Mucosa of descending colon (tissue), 3 donors: ENCODE measurements at regions not wholly inside any gene's neighbourhood (a gene's known extent, or its start where the extent isn't known, plus 50 kb on each side); places are given as distances from the start of the nearest gene placed in this dataset.

Source experiments
- ATAC-seq: fragments of 200-7000 bp; cut with Tn5 transposase; one replicate; pipeline ENCODE4 v1.9.1; 2020; ENCODE audit warnings: mild to moderate bottlenecking, moderate library complexity
- DNase-seq, 3 donors: peaks; one replicate each; pipeline ENCODE4 v3.0.0-alpha.2; 2020
- H3K36me3 ChIP-seq: fragments of 200-600 bp; one replicate; pipeline ENCODE4 v1.8.0; 2021; ENCODE audit warnings: low read depth, mild to moderate bottlenecking
- H3K4me1 ChIP-seq: fragments of 200-600 bp; one replicate; pipeline ENCODE4 v1.8.0; 2021; ENCODE audit warnings: low read depth, mild to moderate bottlenecking
- H3K4me3 ChIP-seq: fragments of 200-600 bp; one replicate; pipeline ENCODE4 v1.8.0; 2021; ENCODE audit warnings: mild to moderate bottlenecking
- H3K9me3 ChIP-seq: fragments of 200-600 bp; one replicate; pipeline ENCODE4 v1.8.0; 2021; ENCODE audit warnings: mild to moderate bottlenecking
- CTCF ChIP-seq: fragments of 200-600 bp; IDR thresholded peaks from one replicate; pipeline ENCODE4 v1.8.0; 2022; ENCODE audit warnings: antibody characterized with exemption, mild to moderate bottlenecking
- intact Hi-C, 2 donors: fragments of 100-400 bp; cut with DNase I in 1 of 2; cut with micrococcal nuclease in 1 of 2; formaldehyde crosslinking; loops; one replicate each; pipeline versions ENCODE4 v1.11.0 to v1.11.1; 2022; cut with DNase I, micrococcal nuclease
- donor health status: DM: no; HTN: no; CAD: no; lungs with moderate emphysema.
- donor health status: DM: no; HTN: no; CAD: no.
- donor health status: DM: no; HTN: yes; CAD: no.

GRCh38 chr14:95389471-95390011 is 69.8 kb upstream of the CLMN start:
- Histone ChIP-seq H3K36me3 (no peaks in the 10 kb centered on the region), H3K4me1 (no peaks in the 10 kb centered on the region), H3K9me3 (no peaks in the 10 kb centered on the region), H3K4me3 (no peak overlapping the region)
- no peak for TF ChIP-seq CTCF
- no peak for ATAC-seq
- no peak for DNase-seq
- intact Hi-C loops, result no loop called here

GRCh38 chr14:95388699-95389098 is 69.0 kb upstream of the CLMN start:
- Histone ChIP-seq H3K4me3 (no peak overlapping the region), H3K36me3 (no peaks in the 10 kb centered on the region), H3K9me3 (no peaks in the 10 kb centered on the region), H3K4me1 (no peaks in the 10 kb centered on the region)
- intact Hi-C loops, result no loop called here
- no peak for DNase-seq
- no peak for TF ChIP-seq CTCF
- no peak for ATAC-seq

- ATAC-seq (no peak), DNase-seq (no peak)
Measured at GRCh38 chr14:95387826-95388445, 68.2 kb upstream of the CLMN start.

GRCh38 chr14:95386536-95387095 is 66.9 kb upstream of the CLMN start:
- H3K9me3 ChIP-seq, result no peaks in the 10 kb centered on the region
- DNase-seq, result no peak
- H3K36me3 ChIP-seq, result no peaks in the 10 kb centered on the region
- no peaks in the 10 kb centered on the region for H3K4me1 ChIP-seq
- H3K4me3 ChIP-seq, result no peak overlapping the region
- no peak for TF ChIP-seq CTCF
- ATAC-seq, result no peak
- intact Hi-C loops, result no loop called here

More at GRCh38 chr14:95387826-95388445, 68.2 kb upstream of the CLMN start:
- intact Hi-C loops, result no loop called here
- TF ChIP-seq CTCF, result no peak
- Histone ChIP-seq H3K9me3 (no peaks in the 10 kb centered on the region), H3K36me3 (no peaks in the 10 kb centered on the region), H3K4me1 (no peaks in the 10 kb centered on the region), H3K4me3 (no peak overlapping the region)

- DNase-seq (no peak), ATAC-seq (no peak)
- TF ChIP-seq CTCF, result no peak
- Histone ChIP-seq H3K4me1 (no peaks in the 10 kb centered on the region), H3K9me3 (peaks cover 2% of the 10 kb centered on the region), H3K4me3 (no peak overlapping the region), H3K36me3 (no peaks in the 10 kb centered on the region)
- intact Hi-C loops, result no loop called here
Measured at GRCh38 chr14:95385701-95386100, 66.0 kb upstream of the CLMN start.
